ENCODE measurements at regions not wholly inside any gene's neighbourhood (a gene's known extent, or its start where the extent isn't known, plus 50 kb on each side); places are given as distances from the start of the nearest gene placed in this dataset.

DNA sequence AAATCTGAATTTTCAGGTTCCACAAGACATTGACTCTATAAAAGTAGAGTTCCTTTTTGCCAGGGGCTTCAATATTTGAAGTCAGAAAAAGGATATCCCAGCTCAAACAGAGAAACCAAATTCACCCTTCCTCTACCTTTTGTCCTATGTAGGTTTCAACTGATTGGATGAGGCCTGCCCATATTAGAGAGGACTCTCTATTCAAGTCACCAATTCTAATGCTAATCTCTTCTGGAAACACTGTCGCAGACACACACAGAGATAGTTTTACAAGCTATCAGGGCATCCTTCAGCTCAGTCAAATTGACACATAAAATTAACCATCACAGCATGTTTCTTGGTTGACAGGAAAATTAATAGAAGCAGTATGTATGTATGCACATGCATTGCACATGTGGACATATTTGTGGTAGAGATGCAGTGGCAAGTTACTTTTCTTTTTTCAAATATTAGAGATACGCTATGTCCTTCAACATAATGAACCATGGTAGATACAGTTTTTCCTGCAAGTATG, 207.1 kb downstream of the RAD51AP2 start:
- no peak for TF ChIP-seq POLR2A (IDR thresholded peaks at IDR 0.05; ENCODE audit: extremely low read depth, insufficient read length)
- no peak for TF ChIP-seq CTCF (IDR thresholded peaks at IDR 0.05; ENCODE audit: low read depth, low read length)
- TF ChIP-seq, protein P1, sequence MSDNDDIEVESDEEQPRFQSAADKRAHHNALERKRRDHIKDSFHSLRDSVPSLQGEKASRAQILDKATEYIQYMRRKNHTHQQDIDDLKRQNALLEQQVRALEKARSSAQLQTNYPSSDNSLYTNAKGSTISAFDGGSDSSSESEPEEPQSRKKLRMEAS (IDR thresholded peaks at IDR 0.05; ENCODE audit: low read depth, low read length) = no peak
- TF ChIP-seq MYC (IDR thresholded peaks at IDR 0.05; ENCODE audit: low read depth, low read length) = no peak
